HEK293T (cell line): ENCODE measurements at regions not wholly inside any gene's neighbourhood (a gene's known extent, or its start where the extent isn't known, plus 50 kb on each side); places are given as distances from the start of the nearest gene placed in this dataset.

ENCODE experiments used
- ARNT ChIP-seq: fragments of 450-650 bp; IDR thresholded peaks from 2 replicates; pipeline ENCODE4 v1.6.1; 2017; ENCODE audit warnings: mild to moderate bottlenecking
- CTBP1 ChIP-seq: fragments of 450-650 bp; IDR thresholded peaks from 2 replicates; pipeline ENCODE4 v1.6.1; 2016; ENCODE audit warnings: borderline replicate concordance
- ELF4 ChIP-seq: fragments of 450-650 bp; IDR thresholded peaks from 2 replicates; pipeline ENCODE4 v1.6.1; 2017; ENCODE audit warnings: antibody characterized with exemption
- FOXA1 ChIP-seq: fragments of 450-650 bp; IDR thresholded peaks from 2 replicates; pipeline ENCODE4 v1.6.1; 2016; ENCODE audit warnings: mild to moderate bottlenecking
- FOXK2 ChIP-seq: fragments of 450-650 bp; IDR thresholded peaks from 2 replicates; pipeline ENCODE4 v1.6.1; 2016; ENCODE audit warnings: mild to moderate bottlenecking
- FOXM1 ChIP-seq: fragments of 450-650 bp; IDR thresholded peaks from 2 replicates; pipeline ENCODE4 v1.6.1; 2017; ENCODE audit warnings: mild to moderate bottlenecking, borderline replicate concordance
- HDGF ChIP-seq: fragments of 450-650 bp; IDR thresholded peaks from 2 replicates; pipeline ENCODE4 v1.6.1; 2017; ENCODE audit warnings: antibody characterized with exemption, borderline replicate concordance
- L3MBTL2 ChIP-seq: fragments of 450-650 bp; conservative IDR thresholded peaks from 2 replicates; pipeline ENCODE4 v1.6.1; 2016; ENCODE audit warnings: mild to moderate bottlenecking
- NFRKB ChIP-seq: fragments of 450-650 bp; IDR thresholded peaks from 2 replicates; pipeline ENCODE4 v1.6.1; 2016; ENCODE audit warnings: mild to moderate bottlenecking, moderate library complexity
- SP1 ChIP-seq: fragments of 450-650 bp; IDR thresholded peaks from 2 replicates; pipeline ENCODE4 v1.6.1; 2017
- SUZ12 ChIP-seq: fragments of 450-650 bp; IDR thresholded peaks from 2 replicates; pipeline ENCODE4 v1.6.1; 2016; ENCODE audit warnings: mild to moderate bottlenecking
- TARDBP ChIP-seq: fragments of 450-650 bp; IDR thresholded peaks from 2 replicates; pipeline ENCODE4 v1.6.1; 2016
- ZNF384 ChIP-seq: fragments of 450-650 bp; IDR thresholded peaks from 2 replicates; pipeline ENCODE4 v1.6.1; 2016
- TF ChIP-seq, protein P1 (sequence below): fragments of 450-650 bp; IDR thresholded peaks from 2 replicates; pipeline ENCODE4 v1.6.1; 2016

DNA sequence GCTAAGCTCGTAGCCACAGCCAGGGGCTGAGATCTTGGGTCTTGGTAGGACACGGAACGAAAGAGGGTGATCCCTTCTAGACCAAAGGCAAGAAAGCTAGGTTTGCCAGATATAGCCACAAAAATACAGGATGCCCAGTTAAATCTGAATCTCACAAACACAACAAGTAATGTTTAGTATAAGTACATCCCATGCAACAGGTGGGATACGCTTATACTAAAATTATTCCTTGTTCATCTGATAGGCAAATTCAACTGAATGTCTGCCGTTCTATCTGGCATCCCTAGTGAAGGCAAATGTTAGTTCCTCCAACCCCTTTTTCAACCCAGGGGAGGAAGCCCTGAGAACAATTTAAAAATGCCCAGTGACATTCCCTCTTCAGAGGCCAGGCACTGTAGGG is 131.1 kb upstream of the MGMT start:
- TF ChIP-seq FOXM1 = no peak
- TF ChIP-seq ZNF384 = no peak
- no peak for TF ChIP-seq SP1
- TF ChIP-seq FOXA1 = no peak
- TF ChIP-seq, protein P1, sequence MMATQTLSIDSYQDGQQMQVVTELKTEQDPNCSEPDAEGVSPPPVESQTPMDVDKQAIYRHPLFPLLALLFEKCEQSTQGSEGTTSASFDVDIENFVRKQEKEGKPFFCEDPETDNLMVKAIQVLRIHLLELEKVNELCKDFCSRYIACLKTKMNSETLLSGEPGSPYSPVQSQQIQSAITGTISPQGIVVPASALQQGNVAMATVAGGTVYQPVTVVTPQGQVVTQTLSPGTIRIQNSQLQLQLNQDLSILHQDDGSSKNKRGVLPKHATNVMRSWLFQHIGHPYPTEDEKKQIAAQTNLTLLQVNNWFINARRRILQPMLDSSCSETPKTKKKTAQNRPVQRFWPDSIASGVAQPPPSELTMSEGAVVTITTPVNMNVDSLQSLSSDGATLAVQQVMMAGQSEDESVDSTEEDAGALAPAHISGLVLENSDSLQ = no peak
- TF ChIP-seq ARNT = no peak
- TF ChIP-seq SUZ12 = no peak
- TF ChIP-seq FOXK2 = no peak
- no peak for TF ChIP-seq NFRKB
- TF ChIP-seq L3MBTL2 = no peak
- TF ChIP-seq CTBP1 = no peak
- no peak for TF ChIP-seq HDGF
- TF ChIP-seq TARDBP = no peak
- TF ChIP-seq ELF4 = no peak
